ENCODE measurements at regions not wholly inside any gene's neighbourhood (a gene's known extent, or its start where the extent isn't known, plus 50 kb on each side); places are given as distances from the start of the nearest gene placed in this dataset.
"Not testable (repeated sequence)": the region's sequence is repeated elsewhere in the genome, so short reads cannot be mapped to it uniquely, and the experiment has no call there.

DNA sequence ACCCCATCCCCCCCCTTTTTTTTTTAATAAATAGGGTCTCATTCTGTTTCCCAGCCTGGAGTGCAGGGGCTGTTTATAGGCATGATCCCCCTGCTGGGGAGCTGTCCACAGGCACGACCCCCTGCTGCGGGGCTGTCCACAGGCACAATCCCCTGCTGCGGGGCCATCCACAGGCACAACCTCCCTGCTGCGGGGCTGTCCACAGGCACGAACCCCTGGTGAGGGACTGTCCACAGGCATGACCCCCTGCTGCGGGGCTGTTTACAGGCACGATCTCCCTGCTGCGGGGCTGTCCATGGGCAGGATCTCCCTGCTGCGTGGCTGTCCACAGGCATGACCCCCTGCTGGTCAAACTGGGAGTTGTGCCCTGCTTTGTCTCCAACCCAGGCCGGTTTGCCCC, 5290.1 kb upstream of the TPTE start:
- H3K4me2 ChIP-seq (ENCODE audit: insufficient read depth in 1 of 2, low read depth in 2 of 2, low read length in 2 of 2); H3K23ac ChIP-seq (ENCODE audit: insufficient read length); H3K4ac ChIP-seq (replicated peaks; ENCODE audit: insufficient read length, low read depth, low read length); H3K56ac ChIP-seq (replicated peaks; ENCODE audit: insufficient read length, low read depth, low read length); H3K27ac ChIP-seq (ENCODE audit: low read depth, low read length); DNase-seq (ENCODE audit: low read depth in 1 of 2, low spot score in 2 of 2); H3K36me3 ChIP-seq (ENCODE audit: control insufficient read depth in 2 of 4, insufficient read depth in 4 of 4, low read length in 3 of 4); H3K23me2 ChIP-seq (ENCODE audit: low read depth, low read length); H2AK5ac ChIP-seq (ENCODE audit: low read depth, low read length); H2AFZ ChIP-seq (ENCODE audit: low read length); POLR2A ChIA-PET (ENCODE audit: partially characterized antibody); H3K4me3 ChIP-seq (ENCODE audit: extremely low read depth in 1 of 4, insufficient read depth in 2 of 4, low read depth in 3 of 4, low read length in 4 of 4); CTCF ChIA-PET (ENCODE audit: partially characterized antibody); H2BK5ac ChIP-seq (ENCODE audit: low read depth, low read length); H3K9ac ChIP-seq (replicated peaks in 1 of 4; ENCODE audit: extremely low read depth in 1 of 4, low read depth in 3 of 4, low read length in 3 of 4); H4K5ac ChIP-seq (ENCODE audit: insufficient read length, low read depth, low read length); H2BK20ac ChIP-seq (ENCODE audit: low read length); H2BK120ac ChIP-seq (replicated peaks; ENCODE audit: low read depth, low read length); H3K79me2 ChIP-seq (ENCODE audit: control insufficient read depth in 1 of 2, insufficient read depth in 2 of 2, low read length in 2 of 2); FAIRE-seq; H3K4me1 ChIP-seq (replicated peaks in 1 of 4; ENCODE audit: control insufficient read depth in 3 of 4, insufficient read depth in 4 of 4, low read length in 3 of 4); H3K14ac ChIP-seq (ENCODE audit: insufficient read length); H2BK12ac ChIP-seq (ENCODE audit: low read depth, low read length); H4K91ac ChIP-seq (replicated peaks; ENCODE audit: insufficient read length, low read length); H2BK15ac ChIP-seq (ENCODE audit: low read length); H3K79me1 ChIP-seq (ENCODE audit: low read depth, low read length); H4K20me1 ChIP-seq (replicated peaks in 1 of 2; ENCODE audit: control insufficient read depth in 1 of 2, insufficient read depth in 2 of 2, low read length in 2 of 2); H3K18ac ChIP-seq (ENCODE audit: extremely low read depth, low read length); H4K8ac ChIP-seq (ENCODE audit: extremely low read depth, insufficient read depth, low read length); H3K27me3 ChIP-seq (replicated peaks in 1 of 4; ENCODE audit: control insufficient read depth in 3 of 4, extremely low read depth in 1 of 4, insufficient read depth in 3 of 4, low read length in 3 of 4): not testable (repeated sequence)
- peaks cover 53 to 72% of the 10 kb centered on the region in 2 experiments for H3K9me3 ChIP-seq (ENCODE audit: insufficient read depth in 2 of 2, low read depth in 1 of 2, low read length in 1 of 2)
- WGBS, 2 experiments (ENCODE audit: extremely low coverage in 1 of 2, insufficient coverage in 1 of 2, insufficient read length in 1 of 2, insufficient replicate concordance in 2 of 2, low coverage in 1 of 2, low lambda C conversion rate in 2 of 2, missing lambda C conversion rate in 1 of 2) = 71% methylated on average over 9 of the region's 10 CpGs; no CpG with 5 or more reads in 1 of the 2 experiments

DNA sequence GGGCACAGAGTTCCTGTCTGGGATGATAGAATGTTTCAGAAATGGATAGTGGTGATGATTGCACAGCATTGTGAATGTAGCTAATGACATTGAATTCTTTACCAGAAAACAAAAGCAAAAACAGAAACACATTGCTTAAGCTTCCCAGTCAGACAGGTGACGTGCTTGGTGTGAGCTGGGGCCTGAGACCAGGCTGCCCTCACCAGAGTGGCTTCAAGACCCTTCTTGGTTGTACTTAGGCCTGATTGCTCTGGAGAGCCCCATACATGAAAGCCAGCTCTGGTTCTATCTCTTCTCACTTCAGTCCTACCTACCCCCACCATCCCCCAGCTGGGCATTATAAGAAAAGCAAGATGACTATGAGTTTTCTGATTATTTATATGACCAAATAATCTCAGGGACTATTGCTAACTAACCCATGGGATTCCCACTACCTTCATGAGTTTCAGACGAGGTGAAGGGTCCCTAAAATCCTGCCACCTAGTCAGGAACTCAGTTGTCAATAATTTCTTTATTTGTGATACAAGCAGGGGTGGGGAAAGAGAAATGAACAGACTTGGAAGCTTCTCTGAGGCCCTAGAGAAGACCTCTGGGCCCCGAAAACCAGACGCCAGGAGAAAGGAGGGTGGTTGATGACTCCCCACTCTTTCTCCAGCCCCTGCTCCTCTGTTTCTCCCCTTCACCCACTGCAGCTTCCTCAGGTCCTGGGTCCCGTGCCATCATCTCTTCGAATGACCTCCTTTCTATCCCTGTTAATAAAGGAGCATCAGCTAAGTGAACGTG, 5289.0 kb upstream of the TPTE start:
- H3K27ac ChIP-seq (ENCODE audit: low read depth, low read length); CTCF ChIA-PET (ENCODE audit: partially characterized antibody): not testable (repeated sequence)
- peaks cover 55 to 74% of the 10 kb centered on the region in 2 experiments for H3K9me3 ChIP-seq (ENCODE audit: insufficient read depth in 2 of 2, low read depth in 1 of 2, low read length in 1 of 2)

More for the DNA sequence above, 5289.0 kb upstream of the TPTE start:
- H3K18ac ChIP-seq (ENCODE audit: extremely low read depth, low read length); H4K91ac ChIP-seq (replicated peaks; ENCODE audit: insufficient read length, low read length); H3K27me3 ChIP-seq (replicated peaks in 1 of 4; ENCODE audit: control insufficient read depth in 3 of 4, extremely low read depth in 1 of 4, insufficient read depth in 3 of 4, low read length in 3 of 4); H3K23me2 ChIP-seq (ENCODE audit: low read depth, low read length); H3K9ac ChIP-seq (replicated peaks in 1 of 4; ENCODE audit: extremely low read depth in 1 of 4, low read depth in 3 of 4, low read length in 3 of 4); H2BK20ac ChIP-seq (ENCODE audit: low read length); DNase-seq (ENCODE audit: low read depth in 1 of 2, low spot score in 2 of 2); POLR2A ChIA-PET (ENCODE audit: partially characterized antibody); H4K5ac ChIP-seq (ENCODE audit: insufficient read length, low read depth, low read length); H3K14ac ChIP-seq (ENCODE audit: insufficient read length); H3K4me3 ChIP-seq (ENCODE audit: extremely low read depth in 1 of 4, insufficient read depth in 2 of 4, low read depth in 3 of 4, low read length in 4 of 4); H2AFZ ChIP-seq (ENCODE audit: low read length); H2BK15ac ChIP-seq (ENCODE audit: low read length); H2BK120ac ChIP-seq (replicated peaks; ENCODE audit: low read depth, low read length); H4K20me1 ChIP-seq (replicated peaks in 1 of 2; ENCODE audit: control insufficient read depth in 1 of 2, insufficient read depth in 2 of 2, low read length in 2 of 2); H3K4me2 ChIP-seq (ENCODE audit: insufficient read depth in 1 of 2, low read depth in 2 of 2, low read length in 2 of 2); FAIRE-seq; H3K79me1 ChIP-seq (ENCODE audit: low read depth, low read length); H3K36me3 ChIP-seq (ENCODE audit: control insufficient read depth in 2 of 4, insufficient read depth in 4 of 4, low read length in 3 of 4); H3K23ac ChIP-seq (ENCODE audit: insufficient read length); H3K79me2 ChIP-seq (ENCODE audit: control insufficient read depth in 1 of 2, insufficient read depth in 2 of 2, low read length in 2 of 2); H4K8ac ChIP-seq (ENCODE audit: extremely low read depth, insufficient read depth, low read length); H3K4me1 ChIP-seq (replicated peaks in 1 of 4; ENCODE audit: control insufficient read depth in 3 of 4, insufficient read depth in 4 of 4, low read length in 3 of 4); H3K4ac ChIP-seq (replicated peaks; ENCODE audit: insufficient read length, low read depth, low read length); H3K56ac ChIP-seq (replicated peaks; ENCODE audit: insufficient read length, low read depth, low read length); H2BK12ac ChIP-seq (ENCODE audit: low read depth, low read length); H2AK5ac ChIP-seq (ENCODE audit: low read depth, low read length); H2BK5ac ChIP-seq (ENCODE audit: low read depth, low read length): not testable (repeated sequence)
- WGBS, 2 experiments (ENCODE audit: extremely low coverage in 1 of 2, insufficient coverage in 1 of 2, insufficient read length in 1 of 2, insufficient replicate concordance in 2 of 2, low coverage in 1 of 2, low lambda C conversion rate in 2 of 2, missing lambda C conversion rate in 1 of 2) = 72% methylated on average over 7 of the region's 7 CpGs; no CpG with 5 or more reads in 1 of the 2 experiments

All from H1 (cell line).